IPS-18a (cell line): ENCODE measurements at regions not wholly inside any gene's neighbourhood (a gene's known extent, or its start where the extent isn't known, plus 50 kb on each side); places are given as distances from the start of the nearest gene placed in this dataset.

Experiments used
- H3K27ac ChIP-seq: one replicate; pipeline ENCODE4 v1.5.1; 2013; ENCODE audit warnings: low read length
- H3K27me3 ChIP-seq: one replicate; pipeline ENCODE4 v1.6.1; 2013; ENCODE audit warnings: mild to moderate bottlenecking, low read length; ENCODE audit not compliant: control insufficient read depth, insufficient read depth
- H3K36me3 ChIP-seq: one replicate; pipeline ENCODE4 v1.6.1; 2013; ENCODE audit warnings: low read depth, low read length; ENCODE audit not compliant: control insufficient read depth
- H3K4me1 ChIP-seq: one replicate; pipeline ENCODE4 v1.6.1; 2013; ENCODE audit warnings: low read depth, low read length; ENCODE audit not compliant: control insufficient read depth
- H3K4me3 ChIP-seq: one replicate; pipeline ENCODE4 v1.5.1; 2013; ENCODE audit warnings: low read length
- H3K9ac ChIP-seq: one replicate; pipeline ENCODE4 v1.6.1; 2013; ENCODE audit warnings: mild to moderate bottlenecking, low read length, moderate library complexity
- H3K9me3 ChIP-seq: one replicate; pipeline ENCODE4 v1.6.1; 2013; ENCODE audit warnings: low read depth, low read length; ENCODE audit not compliant: control insufficient read depth

DNA sequence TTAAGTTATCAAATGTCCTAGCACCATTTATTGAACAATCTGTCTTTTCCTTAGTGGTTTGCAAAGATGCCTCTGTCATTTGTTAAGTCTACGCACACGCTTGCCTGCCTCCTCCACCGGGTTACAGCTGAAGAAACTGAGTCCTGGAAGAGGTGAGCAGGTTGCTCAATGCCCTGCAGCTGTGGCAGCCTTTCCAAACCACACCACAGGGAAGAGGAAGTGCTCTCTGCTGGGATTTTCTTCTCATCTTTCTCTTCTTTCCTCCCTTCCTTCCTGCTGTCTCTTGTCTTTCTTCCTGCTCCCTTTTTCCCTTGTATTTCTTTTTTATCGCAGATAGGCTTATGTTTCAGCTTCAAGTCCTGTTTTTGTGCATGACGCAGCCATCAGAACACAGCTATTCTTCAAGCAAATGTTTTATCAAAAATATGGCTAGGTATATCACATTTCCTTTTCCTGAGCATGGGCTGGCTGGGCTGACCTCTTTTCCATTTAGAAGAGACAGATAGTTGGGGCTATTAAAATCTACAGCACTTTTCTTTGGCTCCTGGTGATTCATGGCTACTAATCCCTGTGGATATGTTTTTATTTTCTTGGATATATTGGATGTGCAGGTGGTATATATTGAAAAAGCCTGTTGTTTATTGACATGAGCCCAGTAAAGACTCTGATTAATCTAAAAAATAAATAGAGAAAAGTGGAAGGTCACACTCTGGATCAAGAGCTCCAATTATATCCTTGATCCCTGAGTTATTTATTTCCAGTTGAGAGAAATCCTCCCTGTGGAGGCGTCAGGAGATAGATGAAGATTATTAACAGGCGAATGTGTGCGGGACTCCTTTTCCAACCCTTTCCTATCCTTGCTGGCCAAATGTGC lies 214.6 kb downstream of the TSN start:
- Histone ChIP-seq H3K9ac (no peak overlapping the region), H3K4me1 (peaks cover 7% of the 10 kb centered on the region), H3K36me3 (no peaks in the 10 kb centered on the region), H3K27me3 (no peaks in the 10 kb centered on the region), H3K4me3 (no peak overlapping the region), H3K27ac (no peak overlapping the region), H3K9me3 (no peaks in the 10 kb centered on the region)

DNA sequence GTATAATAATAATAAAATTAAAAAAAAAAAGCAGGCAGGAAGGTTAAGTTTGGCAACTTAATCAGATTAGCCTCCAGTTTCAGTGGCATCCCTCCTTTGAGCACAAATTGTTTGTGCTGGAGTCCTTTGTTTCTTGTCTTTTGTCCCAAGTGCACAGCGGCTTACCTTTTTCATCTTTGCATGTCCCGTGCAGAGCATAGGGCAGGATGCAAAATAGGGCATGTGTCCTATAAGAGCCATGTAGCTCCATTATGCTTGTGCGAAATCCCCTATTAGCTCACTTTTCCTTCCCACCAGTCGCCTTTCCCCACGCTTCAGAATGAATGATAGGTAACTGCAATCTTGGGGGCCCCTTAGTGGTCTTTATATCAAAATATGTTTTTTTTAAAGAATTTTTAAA lies 216.8 kb downstream of the TSN start:
- Histone ChIP-seq H3K27me3 (no peaks in the 10 kb centered on the region), H3K9me3 (no peaks in the 10 kb centered on the region), H3K27ac (no peak overlapping the region), H3K4me1 (peaks cover 7% of the 10 kb centered on the region), H3K4me3 (no peak overlapping the region), H3K36me3 (no peaks in the 10 kb centered on the region), H3K9ac (no peak overlapping the region)

DNA sequence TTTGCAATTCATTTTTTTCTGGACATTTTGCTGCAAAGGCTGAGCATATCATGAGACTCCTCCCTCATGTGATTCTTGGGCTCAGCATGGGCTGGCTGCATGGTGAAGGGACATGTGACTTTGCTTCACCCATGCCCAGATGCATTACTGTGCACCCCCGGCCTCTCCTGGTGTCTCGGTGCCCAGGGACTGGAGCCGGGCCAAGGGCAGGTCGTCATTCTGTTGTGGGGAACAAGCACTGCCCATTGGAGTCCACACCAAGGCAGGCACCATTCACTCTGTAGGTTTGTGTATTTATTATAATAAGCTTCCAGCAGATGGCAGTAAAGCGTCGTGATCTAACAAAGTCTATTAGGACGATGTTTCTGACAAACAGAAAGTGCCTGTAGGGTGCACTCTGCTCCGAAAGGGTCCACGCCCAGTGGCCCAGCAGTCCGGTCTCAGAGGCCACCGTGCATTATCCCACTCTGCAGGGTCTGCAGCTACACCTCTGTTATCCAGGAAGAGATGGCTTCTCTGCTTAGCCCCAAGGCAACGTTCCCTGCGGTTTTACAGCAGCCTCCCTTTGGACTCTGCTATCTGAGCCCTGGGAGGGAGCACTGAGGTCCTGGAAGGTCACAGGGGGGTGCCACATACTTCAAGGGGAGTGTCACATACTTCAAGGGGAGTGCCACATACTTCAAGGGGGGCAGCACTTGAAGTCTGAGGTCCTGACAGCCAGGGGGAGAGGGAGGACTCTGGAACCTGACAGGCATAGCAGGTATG lies 219.6 kb downstream of the TSN start:
- Histone ChIP-seq H3K9me3 (no peaks in the 10 kb centered on the region), H3K4me1 (peaks cover 7% of the 10 kb centered on the region), H3K9ac (no peak overlapping the region), H3K27ac (no peak overlapping the region), H3K4me3 (no peak overlapping the region), H3K27me3 (no peaks in the 10 kb centered on the region), H3K36me3 (no peaks in the 10 kb centered on the region)

DNA sequence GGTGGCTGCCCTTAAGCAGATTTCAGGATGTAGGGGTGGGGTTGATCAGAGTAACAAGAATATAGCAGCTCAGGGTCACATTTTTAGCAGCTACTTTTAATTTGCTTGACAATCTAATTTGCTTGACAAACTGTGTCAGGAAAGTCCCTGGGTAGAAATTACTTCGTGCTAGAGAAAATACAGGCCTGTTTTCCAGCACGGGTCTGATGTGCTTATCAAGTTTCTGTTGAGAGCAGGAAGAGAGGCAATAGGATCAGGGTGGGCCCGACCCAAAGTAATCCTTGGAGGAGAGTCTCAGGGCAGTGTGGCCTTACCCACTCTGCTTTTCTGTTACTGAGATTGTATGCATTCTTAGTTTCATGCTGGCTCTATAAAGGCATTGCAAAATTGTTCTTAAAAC lies 221.5 kb downstream of the TSN start:
- Histone ChIP-seq H3K4me1 (peaks cover 7% of the 10 kb centered on the region), H3K9me3 (no peaks in the 10 kb centered on the region), H3K27me3 (no peaks in the 10 kb centered on the region), H3K9ac (no peak overlapping the region), H3K4me3 (no peak overlapping the region), H3K27ac (no peak overlapping the region), H3K36me3 (no peaks in the 10 kb centered on the region)

GRCh38 chr2:121977326-121977725 lies 221.9 kb downstream of the TSN start:
- H3K36me3 ChIP-seq = no peaks in the 10 kb centered on the region
- no peak overlapping the region for H3K4me3 ChIP-seq
- H3K4me1 ChIP-seq = peaks cover 7% of the 10 kb centered on the region
- H3K27ac ChIP-seq = no peak overlapping the region
- H3K27me3 ChIP-seq = no peaks in the 10 kb centered on the region
- H3K9me3 ChIP-seq = no peaks in the 10 kb centered on the region
- no peak overlapping the region for H3K9ac ChIP-seq

DNA sequence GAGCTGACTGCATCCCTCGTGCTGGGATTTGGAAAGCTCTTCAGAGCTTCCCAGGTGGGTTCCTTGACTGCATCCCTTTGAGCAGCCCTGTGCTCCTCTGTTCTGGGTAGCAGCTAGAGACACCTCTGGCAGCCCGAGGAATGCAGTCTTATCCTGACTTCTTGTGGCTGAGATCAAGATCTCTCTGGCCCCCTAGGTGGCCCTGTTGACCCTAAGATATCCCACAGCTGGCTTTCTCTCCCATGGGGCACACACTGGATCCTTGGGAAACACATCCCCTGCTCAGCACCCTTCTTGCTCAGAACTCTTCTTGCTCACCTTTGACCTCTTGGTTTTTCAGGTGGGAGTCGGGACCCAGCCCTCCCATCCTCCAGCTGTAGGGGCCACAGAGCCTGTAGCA lies 237.2 kb downstream of the TSN start:
- no peaks in the 10 kb centered on the region for H3K27me3 ChIP-seq
- H3K9ac ChIP-seq = no peak overlapping the region
- no peak overlapping the region for H3K4me3 ChIP-seq
- no peaks in the 10 kb centered on the region for H3K36me3 ChIP-seq
- H3K4me1 ChIP-seq = no peaks in the 10 kb centered on the region
- no peaks in the 10 kb centered on the region for H3K9me3 ChIP-seq
- H3K27ac ChIP-seq = no peak overlapping the region

DNA sequence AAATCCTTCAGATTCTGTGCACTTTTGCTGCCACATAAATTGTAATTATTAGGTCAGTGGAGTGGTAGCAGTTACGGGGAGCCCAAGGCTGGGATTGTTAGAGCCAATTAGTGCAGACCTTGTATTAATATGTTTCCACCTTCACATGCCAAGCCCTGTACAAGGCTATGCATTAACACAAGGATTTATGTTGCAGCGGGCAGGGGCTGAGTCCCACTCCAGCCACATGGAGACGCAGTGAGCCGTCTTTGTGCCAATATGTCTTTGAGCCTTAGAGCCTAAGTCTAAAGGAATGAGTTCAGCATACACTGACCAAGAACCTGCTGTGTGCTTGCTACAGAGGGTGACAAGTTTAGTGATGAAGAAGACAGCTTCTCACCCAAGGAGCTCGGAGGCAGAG lies 238.2 kb downstream of the TSN start:
- no peak overlapping the region for H3K27ac ChIP-seq

GRCh38 chr2:121994238-121995206 lies 239.1 kb downstream of the TSN start:
- no peak overlapping the region for H3K27ac ChIP-seq
- no peaks in the 10 kb centered on the region for H3K27me3 ChIP-seq
- no peaks in the 10 kb centered on the region for H3K36me3 ChIP-seq
- no peaks in the 10 kb centered on the region for H3K4me1 ChIP-seq
- H3K4me3 ChIP-seq = no peak overlapping the region
- H3K9me3 ChIP-seq = no peaks in the 10 kb centered on the region
- no peak overlapping the region for H3K9ac ChIP-seq

More for the DNA sequence above, 238.2 kb downstream of the TSN start:
- H3K9me3 ChIP-seq = no peaks in the 10 kb centered on the region
- H3K27me3 ChIP-seq = no peaks in the 10 kb centered on the region
- no peaks in the 10 kb centered on the region for H3K4me1 ChIP-seq
- no peak overlapping the region for H3K9ac ChIP-seq
- H3K36me3 ChIP-seq = no peaks in the 10 kb centered on the region
- no peak overlapping the region for H3K4me3 ChIP-seq

DNA sequence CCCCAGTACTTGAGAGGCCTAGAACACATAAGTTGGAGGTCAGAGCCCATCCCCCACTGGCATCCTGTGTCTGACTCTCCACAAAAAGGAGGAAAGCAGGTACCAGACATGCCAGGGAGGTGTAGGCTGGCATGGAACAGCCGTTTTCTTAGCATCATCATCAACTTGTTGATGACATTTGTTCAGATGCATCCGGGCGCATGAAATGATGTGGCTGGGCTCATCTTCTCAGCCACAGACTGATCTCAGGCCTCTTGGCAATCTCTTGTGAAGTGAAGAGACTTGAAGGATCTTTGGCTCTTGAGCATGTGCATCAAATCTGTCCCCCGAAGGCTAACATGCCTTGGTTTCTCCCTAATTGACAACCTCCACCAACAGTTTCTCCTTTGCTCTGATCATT lies 243.3 kb downstream of the TSN start:
- H3K36me3 ChIP-seq = no peaks in the 10 kb centered on the region
- no peak overlapping the region for H3K4me3 ChIP-seq
- H3K27me3 ChIP-seq = no peaks in the 10 kb centered on the region
- no peak overlapping the region for H3K27ac ChIP-seq
- no peaks in the 10 kb centered on the region for H3K9me3 ChIP-seq
- no peaks in the 10 kb centered on the region for H3K4me1 ChIP-seq
- no peak overlapping the region for H3K9ac ChIP-seq

GRCh38 chr2:121999264-121999663 lies 243.8 kb downstream of the TSN start:
- H3K27ac ChIP-seq = no peak overlapping the region
- no peaks in the 10 kb centered on the region for H3K9me3 ChIP-seq

More at GRCh38 chr2:121999264-121999663, 243.8 kb downstream of the TSN start:
- Histone ChIP-seq H3K36me3 (no peaks in the 10 kb centered on the region), H3K4me3 (no peak overlapping the region), H3K27me3 (no peaks in the 10 kb centered on the region), H3K9ac (no peak overlapping the region), H3K4me1 (no peaks in the 10 kb centered on the region)
